HFFc6 (cell line): ENCODE measurements at regions not wholly inside any gene's neighbourhood (a gene's known extent, or its start where the extent isn't known, plus 50 kb on each side); places are given as distances from the start of the nearest gene placed in this dataset.
"Not testable (repeated sequence)": the region's sequence is repeated elsewhere in the genome, so short reads cannot be mapped to it uniquely, and the experiment has no call there.

ENCODE experiments used
- DNase-seq: peaks from one replicate; pipeline ENCODE4 v3.0.0-alpha.2; 2018
- H3K27ac Mint-ChIP-seq: 2 replicates; pipeline ENCODE4 v1.8.0; 2020; ENCODE audit warnings: mild to moderate bottlenecking, mixed read lengths
- H3K27me3 Mint-ChIP-seq: 2 replicates; pipeline ENCODE4 v1.8.0; 2021; ENCODE audit warnings: mild to moderate bottlenecking, moderate library complexity, mixed read lengths; ENCODE audit not compliant: insufficient read depth
- H3K36me3 Mint-ChIP-seq: 2 replicates; pipeline ENCODE4 v1.8.0; 2021; ENCODE audit warnings: low read depth, mixed read lengths
- H3K4me1 Mint-ChIP-seq: 2 replicates; pipeline ENCODE4 v1.8.0; 2020; ENCODE audit warnings: low read depth, mixed read lengths
- H3K4me3 Mint-ChIP-seq: 2 replicates; pipeline ENCODE4 v1.8.0; 2020; ENCODE audit warnings: mild to moderate bottlenecking, moderate library complexity, mixed read lengths
- H3K9me3 Mint-ChIP-seq: 2 replicates; pipeline ENCODE4 v1.8.0; 2020; ENCODE audit warnings: mild to moderate bottlenecking, mixed read lengths
- CTCF ChIP-seq: fragments of 200-600 bp; sonication (generic); IDR thresholded peaks from 2 replicates; pipeline ENCODE4 v1.5.0; 2021; ENCODE audit warnings: antibody characterized with exemption, mild to moderate bottlenecking

GRCh38 chr17:71192848-71193247 is 928.0 kb upstream of the SOX9 start:
- no peak overlapping the region for H3K4me3 Mint-ChIP-seq
- DNase-seq, result no peak
- no peak overlapping the region for H3K27ac Mint-ChIP-seq
- H3K36me3 Mint-ChIP-seq, result peaks cover 4% of the 10 kb centered on the region; the same call in 1 of the 2 replicates
- no peaks in the 10 kb centered on the region for H3K27me3 Mint-ChIP-seq
- H3K4me1 Mint-ChIP-seq, result peaks cover 25% of the 10 kb centered on the region
- no peaks in the 10 kb centered on the region for H3K9me3 Mint-ChIP-seq
- no peak for TF ChIP-seq CTCF

- no peak overlapping the region for H3K4me3 Mint-ChIP-seq
- DNase-seq, result peak; percentile 20
- peaks cover 35% of the 10 kb centered on the region for H3K4me1 Mint-ChIP-seq
- TF ChIP-seq CTCF, result no peak
- H3K36me3 Mint-ChIP-seq, result no peaks in the 10 kb centered on the region
- no peaks in the 10 kb centered on the region for H3K27me3 Mint-ChIP-seq
- H3K9me3 Mint-ChIP-seq, result no peaks in the 10 kb centered on the region
- H3K27ac Mint-ChIP-seq, result no peak overlapping the region
Measured at GRCh38 chr17:71200597-71200996, 920.2 kb upstream of the SOX9 start.

- no peak for DNase-seq
- Mint-ChIP-seq H3K36me3 (no peaks in the 10 kb centered on the region), H3K27me3 (no peaks in the 10 kb centered on the region), H3K4me3 (no peak overlapping the region), H3K4me1 (peaks cover 35% of the 10 kb centered on the region), H3K27ac (no peak overlapping the region), H3K9me3 (no peaks in the 10 kb centered on the region)
- no peak for TF ChIP-seq CTCF
Measured at GRCh38 chr17:71201639-71202038, 919.2 kb upstream of the SOX9 start.

GRCh38 chr17:71202449-71202848 is 918.4 kb upstream of the SOX9 start:
- Mint-ChIP-seq H3K4me3 (no peak overlapping the region), H3K9me3 (no peaks in the 10 kb centered on the region), H3K27me3 (no peaks in the 10 kb centered on the region), H3K4me1 (peaks cover 36% of the 10 kb centered on the region), H3K36me3 (no peaks in the 10 kb centered on the region), H3K27ac (no peak overlapping the region)
- no peak for DNase-seq
- no peak for TF ChIP-seq CTCF

GRCh38 chr17:71203953-71204352 is 916.9 kb upstream of the SOX9 start:
- H3K27ac Mint-ChIP-seq, result no peak overlapping the region
- H3K4me1 Mint-ChIP-seq, result peaks cover 51% of the 10 kb centered on the region
- H3K36me3 Mint-ChIP-seq, result no peaks in the 10 kb centered on the region
- H3K4me3 Mint-ChIP-seq, result no peak overlapping the region
- no peak for TF ChIP-seq CTCF
- H3K27me3 Mint-ChIP-seq, result no peaks in the 10 kb centered on the region
- no peak for DNase-seq
- H3K9me3 Mint-ChIP-seq, result no peaks in the 10 kb centered on the region

GRCh38 chr17:71205951-71206350 is 914.9 kb upstream of the SOX9 start:
- H3K4me3 Mint-ChIP-seq, DNase-seq, H3K9me3 Mint-ChIP-seq, H3K27ac Mint-ChIP-seq, H3K36me3 Mint-ChIP-seq, H3K27me3 Mint-ChIP-seq: not testable (repeated sequence)
- H3K4me1 Mint-ChIP-seq, result peaks cover 43% of the 10 kb centered on the region
